ENCODE measurements at regions not wholly inside any gene's neighbourhood (a gene's known extent, or its start where the extent isn't known, plus 50 kb on each side); places are given as distances from the start of the nearest gene placed in this dataset.

DNA sequence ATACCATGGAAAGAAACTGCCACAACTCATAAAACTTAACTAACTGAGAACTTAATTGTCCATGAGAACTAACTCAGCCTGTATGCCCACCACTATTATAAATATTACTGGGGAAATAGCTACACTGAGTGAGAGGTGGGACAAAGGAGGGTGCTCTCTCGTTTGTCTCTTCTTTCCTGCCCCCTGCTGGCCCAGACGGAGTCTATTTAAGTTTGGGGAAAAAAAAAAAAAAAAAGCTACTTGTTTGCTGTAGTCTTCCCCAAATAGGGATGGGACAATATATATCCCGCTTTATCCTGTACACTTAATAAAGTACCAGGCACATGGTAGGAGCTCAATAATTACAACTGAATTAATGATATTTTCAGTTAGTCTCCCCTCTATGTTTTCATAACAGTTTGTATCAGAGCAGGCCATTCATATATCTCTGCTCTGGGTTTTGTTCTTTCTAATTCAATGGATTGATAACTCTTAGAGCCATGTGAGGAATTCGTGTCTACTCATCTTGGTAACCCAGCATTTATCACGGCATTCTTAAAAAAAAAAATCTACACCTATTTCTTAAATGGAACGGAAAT is 647.6 kb upstream of the PKDCC start:
- no peak for DNase-seq (ENCODE audit: low read depth)

DNA sequence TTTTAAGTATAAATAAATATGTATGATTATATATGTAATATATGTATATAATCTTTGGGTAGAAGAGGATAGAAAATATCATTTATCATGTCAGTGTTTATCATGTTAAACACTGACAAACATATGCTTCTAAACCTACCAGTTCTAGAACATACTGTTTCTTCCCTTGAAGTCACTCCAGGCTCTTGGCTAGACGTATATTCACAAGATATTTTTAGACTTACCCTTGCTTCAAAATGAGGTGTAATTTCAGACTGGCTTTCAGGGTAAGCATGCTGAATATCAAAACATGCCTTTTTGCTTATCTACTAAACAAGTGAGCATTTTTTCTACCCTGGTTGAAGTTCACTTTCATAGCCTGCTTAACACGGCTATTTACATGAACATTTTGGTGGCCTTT is 642.4 kb upstream of the PKDCC start:
- DNase-seq (ENCODE audit: low read depth) = no peak

DNA sequence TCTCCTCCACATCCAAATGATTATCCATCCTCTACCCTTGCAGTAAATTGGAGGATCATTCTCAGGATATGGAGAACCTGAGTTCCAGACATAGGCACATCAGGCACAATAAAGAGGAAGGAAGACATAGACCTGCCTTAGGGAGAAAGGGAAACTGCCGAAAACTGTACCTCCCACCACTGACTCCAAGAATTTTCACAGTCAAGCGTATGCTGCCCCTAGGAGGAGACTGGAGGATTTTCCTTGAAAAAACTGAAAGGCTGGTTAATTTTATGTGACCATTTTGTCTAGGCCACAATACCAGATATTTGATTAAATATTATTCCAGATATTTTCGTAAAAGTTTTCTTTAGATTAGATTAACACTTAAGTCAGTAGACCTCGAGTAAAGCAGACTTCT is 638.5 kb upstream of the PKDCC start:
- no peak for DNase-seq (ENCODE audit: low read depth)

DNA sequence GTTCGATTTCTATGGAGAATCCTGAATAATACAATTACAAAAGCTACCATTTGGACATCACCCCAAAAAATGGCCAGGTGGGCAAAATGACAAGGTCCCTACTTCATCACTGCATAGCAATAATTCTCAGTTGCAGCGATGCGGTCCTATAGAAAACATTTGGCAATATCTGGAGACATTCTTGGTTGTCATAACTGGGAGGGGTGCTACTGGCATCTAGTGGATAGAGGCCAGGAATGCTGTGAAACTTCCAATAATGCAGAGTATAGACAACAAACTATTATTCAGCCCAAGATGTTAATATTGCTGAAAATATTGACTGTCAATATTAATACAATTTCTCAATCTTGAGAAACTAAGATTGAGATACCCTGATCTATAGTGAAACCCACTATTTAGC is 637.8 kb upstream of the PKDCC start:
- no peak for DNase-seq (ENCODE audit: low read depth)

DNA sequence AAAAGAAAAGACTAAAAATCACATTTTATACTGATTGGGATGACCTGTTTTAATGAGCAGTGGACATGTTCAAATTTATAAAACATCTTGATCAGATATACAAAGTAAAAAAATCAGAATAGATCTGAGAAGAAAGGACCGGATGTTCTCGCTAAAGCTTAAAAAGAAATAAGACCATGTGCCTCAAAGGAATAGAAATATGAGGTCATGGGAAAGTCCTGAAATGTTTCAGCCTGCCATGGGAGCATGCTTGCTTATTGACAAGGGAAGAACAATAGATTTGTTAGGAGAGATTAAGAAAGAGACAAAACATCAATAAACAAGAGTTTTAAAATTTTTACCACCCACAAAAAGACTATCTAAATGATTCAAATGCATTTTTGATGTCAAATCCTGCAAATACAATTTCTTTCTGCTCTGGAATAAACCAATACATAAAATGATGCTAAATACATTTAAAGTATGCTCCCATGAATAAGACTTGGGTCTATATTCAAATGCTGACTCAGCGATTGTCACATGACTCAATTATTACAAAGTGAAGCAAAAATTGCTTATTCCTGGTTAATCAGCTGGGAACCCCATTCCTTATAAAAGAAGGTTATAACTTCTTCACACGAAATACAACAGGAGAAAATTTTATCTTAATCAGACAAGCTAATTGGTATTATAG is 633.9 kb upstream of the PKDCC start:
- DNase-seq (ENCODE audit: low read depth) = no peak

DNA sequence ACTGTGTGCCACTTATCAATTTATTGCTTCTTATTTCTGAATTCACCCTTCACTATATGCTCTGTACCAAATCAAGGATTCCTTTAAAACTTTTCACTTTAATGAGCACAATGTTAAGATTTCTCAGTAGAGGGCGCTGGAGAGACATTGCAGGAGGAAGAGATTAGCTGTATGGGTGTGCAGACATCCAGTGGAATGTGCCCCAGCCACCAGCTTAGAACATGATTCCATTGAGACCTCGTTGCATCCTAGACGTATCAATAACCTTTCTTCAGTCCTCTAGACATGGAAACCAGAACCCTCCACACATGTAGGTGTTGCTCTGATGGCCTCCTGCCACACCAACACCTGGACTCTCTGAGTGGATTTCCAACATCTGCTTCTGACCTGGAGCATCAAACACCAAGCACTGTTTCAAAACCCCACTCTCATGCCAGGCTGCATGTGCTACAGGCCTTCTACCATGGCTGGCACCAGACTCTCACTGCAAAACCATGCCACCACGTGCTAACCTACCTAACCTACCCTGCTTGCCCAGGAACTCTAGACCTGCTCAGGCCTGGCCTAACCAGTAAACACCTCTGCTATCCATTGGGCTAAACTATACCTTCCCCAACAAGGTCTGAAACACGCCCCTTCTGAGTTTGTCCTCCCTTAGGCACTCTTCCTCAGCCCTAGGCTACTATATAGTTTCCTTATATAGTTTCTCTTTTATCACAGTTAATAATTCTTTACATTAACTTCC is 633.2 kb upstream of the PKDCC start:
- DNase-seq (ENCODE audit: low read depth) = no peak

DNA sequence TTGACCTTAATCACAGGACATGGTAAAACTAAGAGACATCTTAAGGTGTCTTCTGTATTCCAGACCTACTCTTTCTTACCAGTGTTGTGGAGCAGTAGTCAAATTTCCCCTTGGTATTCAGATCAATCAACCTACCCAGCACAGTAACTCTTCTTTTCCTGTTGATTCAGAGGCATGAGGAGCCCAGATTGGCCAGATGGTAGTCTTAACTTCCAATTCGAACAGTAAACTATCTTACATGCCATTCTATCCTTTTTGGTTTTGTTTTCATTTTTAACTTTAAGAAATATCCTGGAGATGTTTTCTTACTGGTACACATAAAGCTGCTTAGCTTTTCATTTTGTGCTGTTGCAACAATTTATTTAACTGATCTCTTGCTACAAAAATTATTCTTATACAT is 630.3 kb upstream of the PKDCC start:
- DNase-seq (ENCODE audit: low read depth) = no peak

DNA sequence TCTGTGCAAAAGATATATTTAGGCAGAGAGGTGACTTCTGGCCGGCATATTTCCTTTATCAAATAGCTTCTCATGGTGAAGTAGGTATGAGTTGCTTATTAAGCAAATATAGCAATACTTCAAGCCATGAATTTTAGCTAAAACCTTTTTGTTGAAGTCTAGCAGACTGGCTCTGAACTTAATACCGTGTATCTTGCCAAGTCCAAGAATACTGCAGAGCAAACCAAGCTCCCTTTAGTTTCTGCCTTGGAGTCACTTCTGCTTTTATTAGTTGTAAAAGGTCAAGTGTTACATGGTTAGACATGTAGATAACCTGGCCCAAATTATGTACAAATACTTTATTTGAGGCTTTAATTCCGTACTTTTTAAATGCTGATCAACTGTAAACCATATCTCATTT is 627.6 kb upstream of the PKDCC start:
- DNase-seq (ENCODE audit: low read depth) = no peak

DNA sequence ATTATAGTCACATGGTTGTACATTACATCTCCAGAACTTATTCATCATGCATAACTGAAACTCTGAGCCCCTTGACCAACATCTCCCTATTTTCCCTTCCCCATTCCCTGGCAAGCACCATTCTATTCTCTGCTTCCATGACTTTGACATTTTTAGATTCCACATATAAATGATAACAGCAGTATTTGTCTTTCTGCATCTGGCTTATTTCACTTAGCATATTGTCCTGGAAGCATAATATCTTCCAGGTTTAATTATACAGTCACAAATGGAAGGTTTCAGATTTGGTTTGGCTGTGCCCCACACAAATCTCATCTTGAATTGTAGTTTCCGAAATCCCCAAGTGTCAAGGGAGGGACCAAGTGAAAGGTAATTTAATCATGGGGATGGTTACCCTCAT is 626.9 kb upstream of the PKDCC start:
- no peak for DNase-seq (ENCODE audit: low read depth)

DNA sequence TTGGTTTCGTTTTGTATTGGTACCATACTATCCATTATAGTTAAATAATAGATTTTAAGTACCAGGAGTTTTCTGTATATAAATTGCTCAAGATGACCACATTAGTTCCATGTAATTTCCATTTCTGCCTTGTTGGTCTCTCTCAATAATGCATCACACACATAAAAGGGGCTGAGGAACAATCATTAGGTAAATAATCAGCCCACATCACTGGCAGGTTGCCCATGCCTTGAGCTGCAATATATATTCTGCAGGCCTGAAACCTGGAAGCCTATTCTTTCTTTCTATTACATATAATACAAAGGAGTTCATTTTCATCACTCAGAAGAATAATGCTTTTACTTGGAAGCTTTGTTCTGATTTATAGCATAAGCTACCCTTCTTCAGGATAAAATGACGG is 616.1 kb upstream of the PKDCC start:
- DNase-seq (ENCODE audit: low read depth) = no peak

DNA sequence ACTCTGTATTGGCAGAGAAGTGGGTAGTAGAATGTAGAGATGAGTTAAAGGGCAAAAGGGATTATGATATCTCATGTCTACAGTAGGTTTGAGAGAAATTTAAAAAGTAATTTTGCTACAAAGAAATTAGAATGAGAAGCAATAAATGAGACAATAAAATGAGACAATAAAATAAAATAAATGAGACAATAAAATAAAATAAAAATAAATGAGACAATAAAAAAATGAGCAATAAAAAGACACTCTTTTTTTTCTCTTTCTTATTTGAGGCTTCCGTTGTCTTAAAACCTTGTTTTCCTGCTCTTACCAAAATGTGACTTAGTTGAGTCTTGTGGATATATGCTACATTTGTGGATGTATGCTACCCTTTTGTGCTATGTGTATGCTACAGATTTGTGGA is 615.4 kb upstream of the PKDCC start:
- no peak for DNase-seq (ENCODE audit: low read depth)

DNA sequence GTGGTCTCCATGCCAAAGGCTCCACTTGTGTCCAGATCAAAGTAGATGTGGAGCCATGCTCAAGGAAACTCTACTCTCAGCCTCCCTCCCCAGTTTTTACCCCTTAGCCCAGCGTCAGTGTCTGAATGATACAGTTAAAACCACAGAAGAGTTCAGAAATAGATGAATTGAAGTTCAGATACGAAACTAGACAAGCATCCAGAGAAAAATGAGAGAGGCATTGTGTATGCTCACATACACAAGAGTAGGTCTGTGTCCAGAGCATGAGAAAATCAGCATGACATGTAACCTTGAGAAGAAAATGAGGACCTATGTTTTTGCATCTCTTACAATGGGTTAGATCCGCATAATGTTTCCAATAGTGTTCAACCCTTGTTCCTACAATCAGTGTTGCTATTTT is 612.8 kb upstream of the PKDCC start:
- DNase-seq (ENCODE audit: low read depth) = no peak

DNA sequence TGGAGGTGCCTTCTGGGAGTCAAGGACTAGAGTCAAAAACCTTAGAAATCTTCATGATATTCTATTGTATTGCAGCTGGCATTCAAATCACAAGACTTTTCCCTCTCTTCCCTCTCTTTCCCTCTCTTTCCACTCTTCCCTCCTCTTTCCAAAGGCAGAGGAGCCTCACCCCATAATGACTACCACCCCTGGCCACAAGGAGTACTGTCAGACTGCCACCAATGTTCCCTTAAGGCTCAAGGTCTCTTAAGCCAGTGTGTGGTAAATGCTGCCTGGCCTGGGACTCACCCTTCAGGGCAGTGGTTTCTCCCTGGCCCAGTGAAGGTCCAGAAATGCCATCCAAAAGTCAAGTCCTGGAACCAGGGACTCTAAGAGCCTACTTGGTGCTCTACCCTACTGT is 605.9 kb upstream of the PKDCC start:
- no peak for DNase-seq (ENCODE audit: low read depth)

DNA sequence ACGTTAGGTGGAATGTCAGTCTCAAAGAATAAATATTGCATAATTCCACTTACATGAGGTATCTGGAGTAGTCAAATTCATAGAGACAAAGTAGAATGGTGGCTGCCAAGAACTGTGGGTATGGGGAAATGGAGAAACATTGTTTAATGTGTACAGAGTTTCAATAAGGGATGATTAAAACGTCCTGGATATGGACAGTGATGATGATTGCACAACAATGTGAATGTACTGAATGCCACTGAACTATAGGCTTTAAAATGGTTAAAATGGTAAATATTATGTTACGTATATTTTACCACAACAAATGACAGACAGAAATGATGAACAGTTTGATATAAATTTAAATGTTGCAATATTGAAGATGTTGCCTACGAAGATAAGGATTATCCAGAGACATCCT is 602.0 kb upstream of the PKDCC start:
- DNase-seq (ENCODE audit: low read depth) = no peak

DNA sequence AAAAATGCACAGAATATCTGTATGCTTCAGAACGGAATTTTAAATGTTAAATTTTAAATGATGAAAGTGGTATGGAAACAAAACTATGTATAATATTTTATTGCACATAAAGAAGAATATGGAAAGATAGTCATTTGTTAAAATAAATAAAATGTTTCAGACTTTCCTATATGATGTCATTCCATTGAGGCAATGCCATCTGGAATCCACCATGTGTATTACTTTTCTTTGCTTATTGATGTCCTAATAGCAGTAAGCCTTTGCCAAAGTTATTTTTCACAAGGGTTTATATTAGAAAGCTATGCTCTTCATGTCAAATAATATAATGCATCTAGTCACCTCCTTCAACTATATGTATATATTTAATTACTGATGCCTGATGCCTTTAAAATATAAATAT is 601.6 kb upstream of the PKDCC start:
- DNase-seq (ENCODE audit: low read depth) = no peak

DNA sequence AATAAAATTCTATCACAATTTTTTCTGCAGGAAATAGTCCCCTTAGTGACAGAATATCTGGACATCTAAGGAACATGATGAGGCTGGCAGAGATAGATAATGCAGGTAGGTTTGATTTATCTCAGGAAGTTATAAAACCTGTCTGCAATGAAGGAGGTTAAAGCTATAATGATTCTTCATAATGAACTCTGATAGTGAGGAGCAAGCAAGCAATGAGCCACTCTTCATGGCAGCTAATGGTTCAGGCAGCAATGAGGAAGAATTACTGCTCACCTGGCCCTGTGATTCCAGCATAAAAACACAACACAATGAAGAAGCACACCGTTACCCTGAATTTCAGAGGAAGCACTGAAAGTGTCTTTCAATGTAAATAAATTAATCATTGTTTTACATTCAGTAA is 599.6 kb upstream of the PKDCC start:
- no peak for DNase-seq (ENCODE audit: low read depth)

DNA sequence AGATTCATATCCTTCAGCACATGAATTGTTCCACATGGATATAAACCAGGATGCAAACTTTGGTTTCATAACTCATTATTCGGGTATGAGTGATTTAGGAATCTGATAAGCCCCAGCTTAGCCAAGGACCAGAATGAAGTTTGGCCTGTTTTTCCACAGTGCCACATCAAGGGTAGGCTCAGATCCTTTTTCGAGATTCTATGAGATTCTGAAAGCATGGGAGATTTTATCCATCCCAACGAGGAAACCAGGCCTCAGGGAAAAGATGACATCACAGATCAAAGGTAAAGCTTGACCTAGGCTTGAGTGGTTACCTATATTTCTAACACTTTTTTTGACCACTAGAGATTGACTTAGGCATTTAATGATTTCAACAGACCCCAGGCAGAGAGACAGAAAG is 590.8 kb upstream of the PKDCC start:
- DNase-seq (ENCODE audit: low read depth) = no peak

DNA sequence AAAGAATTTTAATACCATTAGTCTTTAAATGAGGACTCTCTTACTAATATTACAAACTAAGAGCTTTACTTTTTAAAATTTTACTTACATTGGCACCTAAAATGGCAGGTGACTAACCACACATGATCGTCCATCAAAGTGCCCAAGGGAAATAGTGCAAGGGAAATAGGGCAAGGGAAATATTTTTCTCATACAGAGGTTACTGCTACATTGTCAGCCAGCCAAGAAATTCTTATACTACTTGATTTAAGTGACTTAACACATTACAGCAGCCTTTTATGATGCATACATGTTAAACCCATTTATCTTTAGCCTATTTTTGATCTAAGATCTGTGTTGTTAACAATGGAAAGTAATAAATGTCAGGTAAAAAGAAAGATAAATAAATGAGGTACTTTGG is 587.2 kb upstream of the PKDCC start:
- no peak for DNase-seq (ENCODE audit: low read depth)

DNA sequence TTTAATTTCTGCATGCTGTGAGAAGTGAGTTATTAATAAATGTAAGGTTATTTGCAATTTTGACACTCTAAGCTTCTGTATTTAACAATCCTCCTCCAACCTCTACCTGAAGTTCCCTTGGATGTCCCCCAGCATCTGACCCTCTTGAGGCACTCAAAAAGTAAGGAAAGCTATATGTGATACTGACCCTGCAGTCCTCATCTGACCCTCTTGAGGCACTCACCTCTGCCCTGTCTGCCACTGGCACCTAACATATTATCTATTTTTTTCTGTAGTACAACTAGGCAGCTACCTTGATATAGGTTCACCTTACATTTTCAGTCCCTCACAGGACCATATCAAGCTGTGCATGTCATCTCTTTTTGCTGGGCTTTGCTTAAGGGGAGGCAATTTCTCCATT is 583.4 kb upstream of the PKDCC start:
- DNase-seq (ENCODE audit: low read depth) = no peak

DNA sequence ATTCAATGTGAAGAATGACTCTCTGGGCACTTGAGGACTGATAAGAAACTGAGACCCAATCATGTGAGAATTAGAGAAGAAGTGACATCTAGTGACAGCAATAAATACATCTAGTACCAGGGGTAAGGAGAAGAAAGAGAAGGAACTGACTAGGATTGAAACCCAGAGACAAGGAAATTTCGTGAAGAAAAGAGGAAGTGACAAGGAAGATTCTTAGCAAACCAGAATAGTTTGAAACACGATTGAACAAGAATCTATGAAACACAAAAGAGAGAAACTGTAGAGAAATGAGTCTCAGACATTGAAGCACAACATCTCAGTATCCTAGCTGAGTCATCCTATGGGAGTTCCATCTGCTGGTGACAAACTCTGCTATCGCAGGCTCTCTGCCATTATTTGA is 571.9 kb upstream of the PKDCC start:
- no peak for DNase-seq (ENCODE audit: low read depth)

DNA sequence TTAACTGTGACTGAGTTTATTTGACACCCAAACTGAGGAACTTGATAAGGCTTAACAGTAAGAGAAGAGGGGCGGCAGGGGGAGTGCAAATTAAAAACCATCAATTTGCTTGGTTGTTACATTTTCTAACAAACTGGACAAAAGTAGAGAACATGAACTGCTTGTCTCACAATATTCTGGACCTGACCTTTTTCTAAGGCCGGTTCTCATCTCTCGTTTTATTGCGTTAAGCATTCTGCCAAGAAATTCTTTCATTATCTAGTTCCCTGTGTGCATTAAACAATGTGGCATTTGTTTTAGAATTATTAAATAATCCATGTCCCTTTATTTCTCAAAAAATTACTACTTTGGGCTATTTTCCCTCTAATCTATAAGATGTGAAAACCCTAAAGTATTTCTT is 565.2 kb upstream of the PKDCC start:
- DNase-seq (ENCODE audit: low read depth) = no peak

DNA sequence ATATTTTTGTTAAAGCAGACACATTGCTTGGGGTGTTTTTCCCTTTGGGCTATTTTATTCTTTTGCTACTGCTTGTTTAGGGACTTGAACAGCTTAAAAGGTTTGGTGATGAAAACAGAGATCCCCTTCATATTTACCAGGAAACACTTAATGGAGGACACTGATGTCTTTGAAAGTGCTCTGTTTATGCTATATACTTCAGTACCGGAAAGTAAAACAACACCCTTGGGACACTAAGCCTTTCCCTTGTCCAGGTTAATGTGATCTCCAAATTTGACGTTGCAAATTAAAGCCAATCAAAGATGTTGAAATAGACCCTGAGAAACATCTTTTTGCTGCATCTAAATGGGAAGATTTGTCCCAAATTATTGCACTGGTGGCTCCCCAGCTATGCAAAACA is 564.6 kb upstream of the PKDCC start:
- no peak for DNase-seq (ENCODE audit: low read depth)

DNA sequence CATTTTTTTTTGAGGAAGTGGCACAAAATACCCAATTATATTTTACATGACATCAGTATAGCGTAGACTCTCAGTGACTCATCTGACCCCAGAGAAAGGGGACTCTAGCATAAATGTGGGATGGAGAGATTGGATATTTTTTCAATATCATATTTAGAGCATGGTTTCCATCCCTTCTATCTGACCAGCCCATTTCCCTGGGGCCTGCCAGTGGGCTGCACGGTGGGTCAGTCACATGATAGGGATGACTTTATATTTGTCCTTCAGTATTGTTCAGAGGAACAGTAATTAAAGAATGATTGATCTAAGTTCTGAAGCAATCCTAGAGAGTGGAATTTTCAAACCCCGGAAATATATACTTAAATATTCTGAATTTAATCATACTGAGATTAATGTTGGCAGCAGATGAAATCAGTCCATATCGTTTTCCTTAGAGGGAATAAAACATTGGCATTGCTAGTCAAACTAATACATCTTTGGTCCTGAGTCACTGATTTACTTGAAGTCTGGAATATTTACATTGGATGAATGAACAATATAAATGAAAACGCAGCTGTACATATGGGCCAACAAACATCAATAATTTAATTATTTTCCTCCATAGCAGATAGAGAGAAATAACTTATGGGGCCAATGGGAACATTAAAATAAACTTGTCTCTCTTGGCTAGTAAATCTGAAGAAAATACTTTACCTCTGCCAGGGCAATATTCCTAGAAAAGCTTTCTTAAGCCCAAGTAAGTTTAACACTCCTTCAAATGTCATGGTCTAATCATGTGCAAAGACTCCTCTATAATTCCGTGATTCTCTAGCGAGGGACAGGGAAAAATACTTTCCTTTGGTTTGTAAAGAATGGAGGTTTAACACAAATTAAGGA is 563.6 kb upstream of the PKDCC start:
- no peak for DNase-seq (ENCODE audit: low read depth)

Data from stimulated activated CD8-positive, alpha-beta memory T cell treated with anti-CD3 and anti-CD28 coated beads, Interleukin-12 subunit alpha, Interleukin-12 subunit beta, amount 100 ng/mL, for 1 hour (primary cell).